Trophoblast cell (in vitro differentiated cells and primary cell): ENCODE measurements at regions not wholly inside any gene's neighbourhood (a gene's known extent, or its start where the extent isn't known, plus 50 kb on each side); places are given as distances from the start of the nearest gene placed in this dataset.

Source experiments
- DNase-seq, 2 donors: peaks; one replicate each; pipeline ENCODE4 v3.0.0-alpha.2; 2016
- H2AFZ ChIP-seq: 2 replicates; pipeline ENCODE4 v1.6.1; 2013; ENCODE audit warnings: low read length, moderate library complexity, mild to moderate bottlenecking; ENCODE audit not compliant: insufficient read depth, poor library complexity
- H2AK5ac ChIP-seq: 2 replicates; pipeline ENCODE4 v1.6.1; 2013; ENCODE audit warnings: mild to moderate bottlenecking, low read length
- H2BK120ac ChIP-seq: 2 replicates; pipeline ENCODE4 v1.6.1; 2013; ENCODE audit warnings: low read length, mild to moderate bottlenecking, moderate library complexity; ENCODE audit not compliant: insufficient read depth, poor library complexity
- H2BK12ac ChIP-seq: 2 replicates; pipeline ENCODE4 v1.6.1; 2013; ENCODE audit warnings: mild to moderate bottlenecking, low read length, moderate library complexity
- H2BK5ac ChIP-seq: 2 replicates; pipeline ENCODE4 v1.6.1; 2013; ENCODE audit warnings: low read length, low read depth, moderate library complexity, mild to moderate bottlenecking; ENCODE audit not compliant: poor library complexity
- H3K14ac ChIP-seq: 2 replicates; pipeline ENCODE4 v1.6.1; 2013; ENCODE audit warnings: mild to moderate bottlenecking, low read length
- H3K18ac ChIP-seq: 2 replicates; pipeline ENCODE4 v1.6.1; 2013; ENCODE audit warnings: mild to moderate bottlenecking, low read length
- H3K23ac ChIP-seq: 2 replicates; pipeline ENCODE4 v1.6.1; 2013; ENCODE audit warnings: low read length
- H3K27ac ChIP-seq: 2 replicates; pipeline ENCODE4 v1.5.1; 2013; ENCODE audit warnings: low read depth, mild to moderate bottlenecking, inconsistent platforms, low read length, moderate library complexity
- H3K27me3 ChIP-seq: 2 replicates; pipeline ENCODE4 v1.6.1; 2013; ENCODE audit warnings: inconsistent platforms, mild to moderate bottlenecking, low read length, moderate library complexity; ENCODE audit not compliant: insufficient read depth
- H3K36me3 ChIP-seq, 2 experiments: 1 replicate in 1 of 2; 2 replicates in 1 of 2; pipeline ENCODE4 v1.6.1; 2013; ENCODE audit warnings: low read length in 2 of 2, mild to moderate bottlenecking in 2 of 2, moderate library complexity in 1 of 2; ENCODE audit not compliant: insufficient read depth in 2 of 2, control insufficient read depth in 1 of 2
- H3K4ac ChIP-seq: 2 replicates; pipeline ENCODE4 v1.6.1; 2013; ENCODE audit warnings: low read depth, mild to moderate bottlenecking, low read length, moderate library complexity
- H3K4me1 ChIP-seq, 2 experiments: 1 replicate in 1 of 2; 2 replicates in 1 of 2; pipeline ENCODE4 v1.6.1; 2013; ENCODE audit warnings: low read length in 2 of 2, mild to moderate bottlenecking in 2 of 2, moderate library complexity in 1 of 2; ENCODE audit not compliant: insufficient read depth in 2 of 2, control insufficient read depth in 1 of 2
- H3K4me2 ChIP-seq: 2 replicates; pipeline ENCODE4 v1.6.1; 2013; ENCODE audit warnings: inconsistent platforms, mild to moderate bottlenecking, low read length, moderate library complexity
- H3K4me3 ChIP-seq: 2 replicates; pipeline ENCODE4 v1.5.1; 2013; ENCODE audit warnings: mild to moderate bottlenecking, low read depth, low read length, inconsistent platforms
- H3K79me1 ChIP-seq: one replicate; pipeline ENCODE4 v1.6.1; 2013; ENCODE audit warnings: low read length
- H3K79me2 ChIP-seq: 2 replicates; pipeline ENCODE4 v1.6.1; 2013; ENCODE audit warnings: low read length, mild to moderate bottlenecking; ENCODE audit not compliant: control insufficient read depth, insufficient read depth, poor library complexity
- H3K9ac ChIP-seq: 2 replicates; pipeline ENCODE4 v1.6.1; 2013; ENCODE audit warnings: mild to moderate bottlenecking, low read length
- H3K9me3 ChIP-seq: 2 replicates; pipeline ENCODE4 v1.6.1; 2013; ENCODE audit warnings: low read depth, mild to moderate bottlenecking, control low read depth, inconsistent platforms, low read length; ENCODE audit not compliant: insufficient read depth
- H4K12ac ChIP-seq: 2 replicates; pipeline ENCODE4 v1.6.1; 2013; ENCODE audit warnings: low read depth, mild to moderate bottlenecking, low read length, moderate library complexity
- H4K8ac ChIP-seq: 2 replicates; pipeline ENCODE4 v1.6.1; 2013; ENCODE audit warnings: low read depth, mild to moderate bottlenecking, low read length, moderate library complexity
- H4K91ac ChIP-seq: one replicate; pipeline ENCODE4 v1.6.1; 2013; ENCODE audit warnings: low read depth, mild to moderate bottlenecking, low read length, moderate library complexity
- WGBS: extraction: QIAGEN DNeasy Blood & Tissue Kit; methylation state at CpG from one replicate; pipeline ENCODE4 v1.1.7; 2013; ENCODE audit warnings: missing lambda C conversion rate; ENCODE audit not compliant: insufficient read length, insufficient coverage; ENCODE audit errors: extremely low coverage; 5-methylcytosine and 5-hydroxymethylcytosine counted together

DNA sequence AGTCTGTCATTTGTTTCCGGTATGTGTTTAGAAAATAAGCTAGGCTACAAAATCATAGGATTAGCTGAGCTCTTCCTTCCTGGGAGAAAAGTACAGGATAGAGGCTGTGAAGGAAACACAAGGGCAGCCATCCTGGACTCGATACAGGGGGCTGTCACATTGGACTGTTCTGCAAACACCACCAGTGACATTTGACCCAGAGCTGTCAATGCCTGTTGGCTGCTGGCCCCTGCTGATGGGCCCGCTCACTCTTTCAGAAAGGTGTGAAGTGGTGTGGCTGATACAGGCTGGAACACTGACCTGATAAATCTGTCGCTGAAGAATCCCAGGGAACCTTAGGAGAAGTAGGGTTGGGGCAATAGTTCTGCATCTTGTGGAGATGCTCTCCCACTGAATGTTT, 183.1 kb downstream of the RHOU start:
- Histone ChIP-seq H2BK5ac (no peak overlapping the region), H2BK120ac (no peak overlapping the region), H3K4me3 (no peak overlapping the region), H4K12ac (no peak overlapping the region), H3K36me3 (no peaks in the 10 kb centered on the region), H3K4me2 (no peak overlapping the region), H3K79me2 (no peaks in the 10 kb centered on the region), H3K4me1 (peaks cover 11 to 13% of the 10 kb centered on the region in 2 experiments), H2AK5ac (no peak overlapping the region), H4K91ac (peak overlapping the region; percentile 27), H3K14ac (peak overlapping the region; percentile 25), H3K27me3 (no peaks in the 10 kb centered on the region), H4K8ac (peak overlapping the region; percentile 16), H3K23ac (no peak overlapping the region), H3K27ac (no peak overlapping the region), H2BK12ac (peak overlapping the region; percentile 50), H3K9me3 (peaks cover 2% of the 10 kb centered on the region), H3K9ac (no peak overlapping the region), H2AFZ (no peak overlapping the region), H3K4ac (no peak overlapping the region), H3K18ac (no peak overlapping the region), H3K79me1 (peaks cover 3% of the 10 kb centered on the region)
- no peak for DNase-seq
- no CpG with 5 or more reads among the region's 4 CpGs for WGBS

DNA sequence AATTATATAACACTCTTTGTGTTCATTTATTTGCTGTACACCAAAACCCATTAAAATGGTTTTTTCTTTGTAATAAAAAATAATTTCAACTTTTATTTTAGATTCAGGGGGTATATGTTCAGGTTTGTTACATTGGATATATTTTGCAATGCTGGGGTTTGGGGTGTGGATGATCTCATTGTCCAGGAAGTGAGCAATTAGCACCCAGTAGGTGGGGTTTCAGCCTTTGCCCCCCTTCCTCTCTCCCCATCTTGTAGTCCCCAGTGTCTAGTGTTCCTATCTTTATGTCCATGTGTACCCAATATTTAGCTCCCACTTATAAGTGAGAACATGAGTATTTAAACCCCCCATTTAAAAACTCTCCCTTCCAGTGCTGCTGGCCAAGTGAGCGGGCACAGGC, 184.6 kb downstream of the RHOU start:
- no CpG with 5 or more reads among the region's 1 CpG for WGBS
- H3K4ac ChIP-seq, result no peak overlapping the region

DNA sequence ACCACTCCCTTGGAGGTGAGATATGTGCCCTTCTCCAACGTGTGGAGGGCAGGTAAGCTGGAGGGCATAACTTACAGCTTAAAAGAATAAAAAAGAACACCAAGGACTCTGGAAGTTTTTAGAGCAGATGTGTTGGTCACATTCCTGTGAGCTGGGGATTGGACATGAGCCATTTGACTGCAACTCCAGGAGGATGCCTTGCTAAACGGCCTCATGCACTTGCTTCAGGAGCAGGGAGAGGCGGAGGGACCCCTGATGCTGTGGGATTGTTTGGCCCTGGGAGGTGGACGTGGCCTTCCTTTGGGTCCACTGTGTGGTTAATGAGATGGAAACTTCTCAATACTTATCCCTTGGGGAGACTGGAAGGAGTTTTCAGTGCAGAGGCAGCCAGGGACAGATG, 185.6 kb downstream of the RHOU start:
- Histone ChIP-seq H3K36me3 (no peaks in the 10 kb centered on the region), H3K9me3 (no peaks in the 10 kb centered on the region), H3K4me2 (no peak overlapping the region), H3K4me1 (peaks cover 11 to 13% of the 10 kb centered on the region in 2 experiments), H2BK12ac (peak overlapping the region; percentile 20), H3K9ac (no peak overlapping the region), H2BK5ac (no peak overlapping the region), H3K79me1 (peaks cover 6% of the 10 kb centered on the region), H4K8ac (no peak overlapping the region), H3K27me3 (no peaks in the 10 kb centered on the region), H3K79me2 (no peaks in the 10 kb centered on the region), H4K91ac (peak overlapping the region; percentile 29), H2AFZ (no peak overlapping the region), H2AK5ac (no peak overlapping the region), H3K23ac (no peak overlapping the region), H3K4me3 (no peak overlapping the region), H3K14ac (no peak overlapping the region), H3K27ac (no peak overlapping the region), H4K12ac (no peak overlapping the region), H2BK120ac (no peak overlapping the region), H3K4ac (no peak overlapping the region), H3K18ac (no peak overlapping the region)
- WGBS, result no CpG with 5 or more reads among the region's 4 CpGs
- no peak for DNase-seq

More for the DNA sequence above, 184.6 kb downstream of the RHOU start:
- H2BK12ac ChIP-seq, result peak overlapping the region; percentile 25
- H3K9me3 ChIP-seq, result peaks cover 2% of the 10 kb centered on the region
- no peak overlapping the region for H3K4me3 ChIP-seq
- H3K79me1 ChIP-seq, result peaks cover 6% of the 10 kb centered on the region
- no peak for DNase-seq
- no peak overlapping the region for H4K12ac ChIP-seq
- H4K91ac ChIP-seq, result peak overlapping the region; percentile 74
- no peak overlapping the region for H4K8ac ChIP-seq
- no peak overlapping the region for H3K27ac ChIP-seq
- H3K14ac ChIP-seq, result no peak overlapping the region
- H2BK120ac ChIP-seq, result no peak overlapping the region
- H3K27me3 ChIP-seq, result no peaks in the 10 kb centered on the region
- H3K36me3 ChIP-seq, result no peaks in the 10 kb centered on the region
- no peak overlapping the region for H2AK5ac ChIP-seq
- no peak overlapping the region for H2AFZ ChIP-seq
- H2BK5ac ChIP-seq, result no peak overlapping the region
- no peaks in the 10 kb centered on the region for H3K79me2 ChIP-seq
- H3K9ac ChIP-seq, result no peak overlapping the region
- H3K18ac ChIP-seq, result no peak overlapping the region
- H3K4me2 ChIP-seq, result no peak overlapping the region
- peaks cover 11 to 13% of the 10 kb centered on the region in 2 experiments for H3K4me1 ChIP-seq
- H3K23ac ChIP-seq, result no peak overlapping the region

DNA sequence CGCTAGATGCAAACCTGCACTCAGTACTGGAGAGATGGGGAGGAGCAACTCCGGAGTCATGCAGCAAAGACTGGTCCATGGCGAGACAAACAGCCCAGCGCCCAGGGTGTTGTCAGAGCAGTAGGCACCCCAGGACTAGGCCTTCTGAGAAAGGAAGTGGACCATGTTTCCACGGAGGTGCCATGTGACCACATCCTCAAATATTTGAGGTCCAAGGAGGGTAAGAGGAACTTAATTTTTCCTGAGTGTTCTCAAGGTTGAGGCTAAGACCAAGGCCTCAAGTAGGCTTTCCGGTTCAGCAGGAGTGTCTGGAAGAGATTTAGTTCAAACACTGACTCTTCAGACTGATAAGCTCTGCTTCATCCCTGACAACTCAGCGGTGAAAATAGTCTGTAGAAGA, 186.2 kb downstream of the RHOU start:
- H3K4me2 ChIP-seq, result no peak overlapping the region
- no peaks in the 10 kb centered on the region for H3K36me3 ChIP-seq
- no peak overlapping the region for H2BK120ac ChIP-seq
- no peak overlapping the region for H3K4me3 ChIP-seq
- DNase-seq, result peak in 1 of 2 donors; percentile 36
- no CpG with 5 or more reads among the region's 7 CpGs for WGBS
- no peaks in the 10 kb centered on the region for H3K79me2 ChIP-seq
- H2BK12ac ChIP-seq, result peak overlapping the region; percentile 21
- peaks cover 6% of the 10 kb centered on the region for H3K79me1 ChIP-seq
- peak overlapping the region; percentile 4 for H4K8ac ChIP-seq
- no peaks in the 10 kb centered on the region for H3K27me3 ChIP-seq
- H3K9me3 ChIP-seq, result no peaks in the 10 kb centered on the region
- H4K12ac ChIP-seq, result no peak overlapping the region
- no peak overlapping the region for H3K14ac ChIP-seq
- no peak overlapping the region for H2AFZ ChIP-seq
- peaks cover 11 to 13% of the 10 kb centered on the region in 2 experiments for H3K4me1 ChIP-seq
- no peak overlapping the region for H3K9ac ChIP-seq
- no peak overlapping the region for H2BK5ac ChIP-seq
- no peak overlapping the region for H3K27ac ChIP-seq
- no peak overlapping the region for H2AK5ac ChIP-seq
- H3K18ac ChIP-seq, result no peak overlapping the region
- no peak overlapping the region for H3K4ac ChIP-seq
- H4K91ac ChIP-seq, result peak overlapping the region; percentile 52
- H3K23ac ChIP-seq, result no peak overlapping the region
